KMS-11 (cell line): ENCODE measurements at regions not wholly inside any gene's neighbourhood (a gene's known extent, or its start where the extent isn't known, plus 50 kb on each side); places are given as distances from the start of the nearest gene placed in this dataset.

Experiments
- H2AFZ ChIP-seq: fragments of 200-600 bp; sonication (generic); 2 replicates; pipeline ENCODE4 v1.6.1; 2016; ENCODE audit warnings: antibody characterized with exemption, mixed run types, low read depth
- H3K27ac ChIP-seq: fragments of 200-600 bp; sonication (generic); 2 replicates; pipeline ENCODE4 v1.6.1; 2016; ENCODE audit warnings: mild to moderate bottlenecking, mixed run types
- H3K27me3 ChIP-seq: fragments of 200-600 bp; sonication (generic); 2 replicates; pipeline ENCODE4 v1.6.1; 2017; ENCODE audit warnings: mild to moderate bottlenecking, low read depth, mixed run types, moderate library complexity; ENCODE audit not compliant: insufficient read depth
- H3K36me3 ChIP-seq: fragments of 200-600 bp; sonication (generic); 2 replicates; pipeline ENCODE4 v1.6.1; 2017; ENCODE audit warnings: mild to moderate bottlenecking, mixed run types; ENCODE audit not compliant: insufficient read depth
- H3K4me1 ChIP-seq: fragments of 200-600 bp; sonication (generic); 2 replicates; pipeline ENCODE4 v1.6.1; 2016; ENCODE audit warnings: mild to moderate bottlenecking, low read depth, mixed run types; ENCODE audit not compliant: poor library complexity, severe bottlenecking
- H3K4me2 ChIP-seq: fragments of 200-600 bp; sonication (generic); 2 replicates; pipeline ENCODE4 v1.7.0; 2016; ENCODE audit warnings: mild to moderate bottlenecking, mixed run types
- H3K4me3 ChIP-seq: fragments of 200-600 bp; sonication (generic); IDR thresholded peaks from 2 replicates; pipeline ENCODE4 v1.6.1; 2017; ENCODE audit warnings: low read depth, low read length, mixed read lengths; ENCODE audit not compliant: insufficient read depth
- H3K79me2 ChIP-seq: fragments of 200-600 bp; sonication (generic); 2 replicates; pipeline ENCODE4 v1.6.1; 2016; ENCODE audit warnings: low read depth, mixed run types; ENCODE audit not compliant: insufficient read depth
- H3K9ac ChIP-seq: fragments of 200-600 bp; sonication (generic); 2 replicates; pipeline ENCODE4 v1.6.1; 2016; ENCODE audit warnings: mild to moderate bottlenecking, mixed run types
- H4K20me1 ChIP-seq: fragments of 200-600 bp; sonication (generic); 2 replicates; pipeline ENCODE4 v1.6.1; 2016; ENCODE audit warnings: mild to moderate bottlenecking, mixed run types; ENCODE audit not compliant: insufficient read depth
- CTCF ChIP-seq: fragments of 200-600 bp; sonication (generic); conservative IDR thresholded peaks from 2 replicates; pipeline ENCODE4 v1.6.1; 2017; ENCODE audit warnings: low read depth, mild to moderate bottlenecking, antibody characterized with exemption, low read length, moderate library complexity, mixed read lengths

- Histone ChIP-seq H3K79me2 (no peaks in the 10 kb centered on the region), H4K20me1 (no peaks in the 10 kb centered on the region), H3K36me3 (no peaks in the 10 kb centered on the region), H3K4me3 (no peak overlapping the region), H2AFZ (no peak overlapping the region), H3K27me3 (no peaks in the 10 kb centered on the region), H3K9ac (no peak overlapping the region), H3K4me2 (no peak overlapping the region), H3K4me1 (no peaks in the 10 kb centered on the region), H3K27ac (no peak overlapping the region)
- no peak for TF ChIP-seq CTCF
Observed at GRCh38 chr19:28042516-28042915, 1170.4 kb downstream of the UQCRFS1 start.

- Histone ChIP-seq H3K36me3 (no peaks in the 10 kb centered on the region), H2AFZ (no peak overlapping the region), H3K79me2 (no peaks in the 10 kb centered on the region), H4K20me1 (no peaks in the 10 kb centered on the region), H3K4me1 (no peaks in the 10 kb centered on the region), H3K9ac (no peak overlapping the region), H3K4me2 (no peak overlapping the region), H3K27ac (no peak overlapping the region), H3K4me3 (no peak overlapping the region), H3K27me3 (no peaks in the 10 kb centered on the region)
- TF ChIP-seq CTCF = no peak
Observed at GRCh38 chr19:28039677-28040381, 1173.1 kb downstream of the UQCRFS1 start.

GRCh38 chr19:28037186-28037585 is 1175.8 kb downstream of the UQCRFS1 start:
- no peak overlapping the region for H3K4me3 ChIP-seq
- H3K9ac ChIP-seq = no peak overlapping the region
- no peak for TF ChIP-seq CTCF
- no peak overlapping the region for H3K27ac ChIP-seq
- H2AFZ ChIP-seq = no peak overlapping the region
- no peaks in the 10 kb centered on the region for H3K27me3 ChIP-seq
- no peaks in the 10 kb centered on the region for H3K79me2 ChIP-seq
- no peaks in the 10 kb centered on the region for H4K20me1 ChIP-seq
- no peaks in the 10 kb centered on the region for H3K36me3 ChIP-seq
- no peaks in the 10 kb centered on the region for H3K4me1 ChIP-seq
- H3K4me2 ChIP-seq = no peak overlapping the region

GRCh38 chr19:28036486-28036885 is 1176.5 kb downstream of the UQCRFS1 start:
- no peak overlapping the region for H3K4me2 ChIP-seq
- H3K27me3 ChIP-seq = no peaks in the 10 kb centered on the region
- H3K79me2 ChIP-seq = no peaks in the 10 kb centered on the region
- H3K27ac ChIP-seq = no peak overlapping the region
- TF ChIP-seq CTCF = no peak
- H3K4me3 ChIP-seq = no peak overlapping the region
- H2AFZ ChIP-seq = no peak overlapping the region
- no peaks in the 10 kb centered on the region for H3K36me3 ChIP-seq
- no peaks in the 10 kb centered on the region for H4K20me1 ChIP-seq
- no peaks in the 10 kb centered on the region for H3K4me1 ChIP-seq
- no peak overlapping the region for H3K9ac ChIP-seq
